HepG2 (cell line): ENCODE measurements at regions not wholly inside any gene's neighbourhood (a gene's known extent, or its start where the extent isn't known, plus 50 kb on each side); places are given as distances from the start of the nearest gene placed in this dataset.

Experiments used
- ATAC-seq: fragments of 200-7000 bp; cut with Tn5 transposase; 3 replicates; pipeline ENCODE4 v1.9.1; 2020; ENCODE audit warnings: mild to moderate bottlenecking, moderate library complexity
- BruUV-seq: library from RNA; stranded (reverse); fragments of 400-500 nt; replicated peaks from 2 replicates; lab custom pipeline; 2021; lab: Mats Ljungman, UMichigan
- CTCF ChIA-PET: fragments of 300-600 bp; formaldehyde crosslinking; extraction: SDS; loops from one replicate; lab custom pipeline; 2021; ENCODE audit warnings: low total read pairs, inconsistent platforms, low intra/inter-chr PET ratio; lab: Yijun Ruan, JAX
- POLR2A ChIA-PET: fragments of 350-600 bp; sonication (Branson Sonifier 250); formaldehyde crosslinking; loops from one replicate; lab custom pipeline; 2020; ENCODE audit warnings: antibody characterized with exemption, inconsistent platforms; lab: Yijun Ruan, JAX
- DNase-seq: peaks from one replicate; pipeline ENCODE4 v3.0.0-alpha.2; 2015; ENCODE audit warnings: low spot score
- FAIRE-seq: peaks from 3 replicates; lab custom pipeline; 2011; peaks lifted over from hg19 to GRCh38; lab: Jason Lieb, UNC
- H2AFZ ChIP-seq: one replicate; pipeline ENCODE4 v1.6.1; 2011; ENCODE audit warnings: low read length, inconsistent platforms
- H3K27ac ChIP-seq: fragments of 300-600 bp; 3 replicates; pipeline ENCODE4 v1.8.0; 2011; ENCODE audit warnings: mixed run types, mild to moderate bottlenecking, mixed read lengths, low read length, inconsistent platforms; ENCODE audit not compliant: insufficient read depth; ENCODE audit errors: extremely low read length
- H3K27me3 ChIP-seq, 2 experiments: fragments of 200-600 bp in 1 of 2; 2 replicates in 1 of 2; 3 replicates in 1 of 2; pipeline versions ENCODE4 v1.6.0 to v1.8.0; 2011; ENCODE audit warnings: low read length in 2 of 2, mild to moderate bottlenecking in 2 of 2, moderate library complexity in 2 of 2, inconsistent platforms in 1 of 2; ENCODE audit not compliant: insufficient read depth in 2 of 2, control insufficient read depth in 1 of 2
- H3K36me3 ChIP-seq, 2 experiments: fragments of 200-600 bp in 1 of 2; replicated peaks in 1 of 2; 2 replicates in 1 of 2; 3 replicates in 1 of 2; pipeline versions ENCODE4 v1.5.1 to v1.8.0; 2011; ENCODE audit warnings: low read length in 2 of 2, inconsistent platforms in 1 of 2; ENCODE audit not compliant: insufficient read depth in 2 of 2, control insufficient read depth in 1 of 2
- H3K4me1 ChIP-seq: 2 replicates; pipeline ENCODE4 v1.5.1; 2012; ENCODE audit warnings: low read length, inconsistent platforms; ENCODE audit not compliant: insufficient read depth
- H3K4me2 ChIP-seq: 2 replicates; pipeline ENCODE4 v1.6.0; 2011; ENCODE audit warnings: low read depth, low read length, inconsistent platforms
- H3K4me3 ChIP-seq, 3 experiments: fragments of 200-600 bp in 1 of 3; sonication (generic), shearing (Covaris generic) in 1 of 3; replicated peaks in 1 of 3; 2 replicates each; pipeline ENCODE4 v1.5.1; 2011 to 2016; ENCODE audit warnings: low read length in 3 of 3, inconsistent platforms in 2 of 3, low read depth in 2 of 3, mild to moderate bottlenecking in 2 of 3, control low read depth in 1 of 3, mixed read lengths in 1 of 3; ENCODE audit not compliant: insufficient read depth in 1 of 3
- H3K79me2 ChIP-seq: one replicate; pipeline ENCODE4 v1.6.1; 2011; ENCODE audit warnings: low read length, inconsistent platforms; ENCODE audit not compliant: insufficient read depth
- H3K9ac ChIP-seq: 2 replicates; pipeline ENCODE4 v1.6.0; 2011; ENCODE audit warnings: mild to moderate bottlenecking, low read depth, low read length, inconsistent platforms; ENCODE audit not compliant: insufficient read depth
- H3K9me3 ChIP-seq: 2 replicates; pipeline ENCODE4 v1.5.1; 2012; ENCODE audit warnings: mild to moderate bottlenecking, low read length
- H4K20me1 ChIP-seq: 2 replicates; pipeline ENCODE4 v1.6.0; 2011; ENCODE audit warnings: inconsistent platforms, mild to moderate bottlenecking, low read length, moderate library complexity; ENCODE audit not compliant: insufficient read depth
- ARNT2 ChIP-seq: sonication (generic); formaldehyde crosslinking; IDR thresholded peaks from 2 replicates; pipeline ENCODE4 v1.8.0; 2022; ENCODE audit warnings: mild to moderate bottlenecking, low read depth, missing genetic modification reagents, moderate library complexity
- CHD2 ChIP-seq: IDR thresholded peaks from 2 replicates; pipeline ENCODE4 v1.6.1; 2011; ENCODE audit warnings: low read depth, low read length, improper control_type of control experiment
- LRRFIP1 ChIP-seq: sonication (generic); formaldehyde crosslinking; conservative IDR thresholded peaks from 2 replicates; pipeline ENCODE4 v1.4.0; 2020; ENCODE audit warnings: missing genetic modification reagents
- PAX8 ChIP-seq: sonication (generic); formaldehyde crosslinking; IDR thresholded peaks from 2 replicates; pipeline ENCODE4 v1.8.0; 2022; ENCODE audit warnings: mild to moderate bottlenecking, missing genetic modification reagents, borderline replicate concordance
- ZBTB33 ChIP-seq: sonication (generic); formaldehyde crosslinking; IDR thresholded peaks from 2 replicates; pipeline ENCODE4 v1.4.0; 2020; ENCODE audit warnings: missing genetic modification reagents
- ZBTB43 ChIP-seq: sonication (generic); formaldehyde crosslinking; conservative IDR thresholded peaks from 2 replicates; pipeline ENCODE4 v1.4.0; 2020; ENCODE audit warnings: missing genetic modification reagents
- ZNF562 ChIP-seq: sonication (generic); formaldehyde crosslinking; IDR thresholded peaks from 2 replicates; pipeline ENCODE4 v1.8.0; 2022; ENCODE audit warnings: missing genetic modification reagents, borderline replicate concordance
- ZSCAN5A ChIP-seq: sonication (generic); formaldehyde crosslinking; IDR thresholded peaks from 2 replicates; pipeline ENCODE4 v1.8.0; 2022; ENCODE audit warnings: mild to moderate bottlenecking, missing genetic modification reagents, borderline replicate concordance
- WGBS: methylation state at CpG from one replicate; pipeline ENCODE4 v1.1.6; 2017; ENCODE audit warnings: low lambda C conversion rate; 5-methylcytosine and 5-hydroxymethylcytosine counted together
- in situ Hi-C: cut with HindIII; loops from 2 replicates; pipeline ENCODE4 v1.10.0; 2017; ENCODE audit warnings: low pct_unique_long_range_greater_than_20kb; ENCODE audit not compliant: extremely low pct_ligation_motif_present
- intact Hi-C: fragments of 100-400 bp; cut with micrococcal nuclease; formaldehyde crosslinking; loops from one replicate; pipeline ENCODE4 v1.10.0; 2022; ENCODE audit not compliant: unreplicated experiment

GRCh38 chr16:86209202-86209601 is 301.1 kb upstream of the FOXF1 start (continued):
- no peak for TF ChIP-seq ZNF562 (CRISPR knock-in tag)
- no peak for TF ChIP-seq ZBTB43 (CRISPR knock-in tag)

- TF ChIP-seq CHD2 (no peak), ZBTB33 (CRISPR knock-in tag) (no peak), PAX8 (CRISPR knock-in tag) (no peak), ZSCAN5A (CRISPR knock-in tag) (no peak), ARNT2 (CRISPR knock-in tag) (no peak), LRRFIP1 (CRISPR knock-in tag) (no peak)
- Histone ChIP-seq H3K79me2 (no peaks in the 10 kb centered on the region), H4K20me1 (no peaks in the 10 kb centered on the region), H3K36me3 (no peaks in the 10 kb centered on the region), H2AFZ (no peak overlapping the region), H3K4me1 (no peaks in the 10 kb centered on the region), H3K4me2 (no peak overlapping the region), H3K27me3 (peaks cover 0 to 2% of the 10 kb centered on the region in 2 experiments; a peak in 2 of 5 replicates), H3K9me3 (no peaks in the 10 kb centered on the region), H3K9ac (no peak overlapping the region), H3K4me3 (no peak overlapping the region), H3K27ac (no peak overlapping the region)
- CTCF ChIA-PET: no interaction called here
- BruUV-seq: no TSS peak
- intact Hi-C loops (no loop called here), in situ Hi-C loops (no loop called here)
- POLR2A ChIA-PET: no interaction called here
- DNase-seq (no peak), FAIRE-seq (no peak), ATAC-seq (no peak)
- 30% methylated on average over 19 of the region's 19 CpGs for WGBS
Measured at GRCh38 chr16:86210403-86211193, 299.7 kb upstream of the FOXF1 start.
